ENCODE measurements at regions not wholly inside any gene's neighbourhood (a gene's known extent, or its start where the extent isn't known, plus 50 kb on each side); places are given as distances from the start of the nearest gene placed in this dataset.

- Histone ChIP-seq H3K9ac (ENCODE audit: low read depth, low read length) (no peak overlapping the region), H3K36me3 (ENCODE audit: insufficient read depth, low read length) (no peaks in the 10 kb centered on the region), H3K4me3 (ENCODE audit: low read length) (no peak overlapping the region), H3K27me3 (ENCODE audit: control insufficient read depth, insufficient read depth, low read length) (no peaks in the 10 kb centered on the region), H3K4me1 (ENCODE audit: control insufficient read depth, insufficient read depth, low read length) (no peaks in the 10 kb centered on the region), H3K4me2 (ENCODE audit: low read length) (no peak overlapping the region), H3K9me3 (replicated peaks; ENCODE audit: low read length) (no peaks in the 10 kb centered on the region)
Measured at GRCh38 chr12:65585648-65586602, 238.4 kb upstream of the HMGA2 start.

GRCh38 chr12:65586796-65587195, 237.5 kb upstream of the HMGA2 start:
- no peak overlapping the region for H3K4me2 ChIP-seq (ENCODE audit: low read length)
- no peaks in the 10 kb centered on the region for H3K9me3 ChIP-seq (replicated peaks; ENCODE audit: low read length)
- H3K4me1 ChIP-seq (ENCODE audit: control insufficient read depth, insufficient read depth, low read length) = no peaks in the 10 kb centered on the region
- no peaks in the 10 kb centered on the region for H3K36me3 ChIP-seq (ENCODE audit: insufficient read depth, low read length)
- no peaks in the 10 kb centered on the region for H3K27me3 ChIP-seq (ENCODE audit: control insufficient read depth, insufficient read depth, low read length)
- no peak overlapping the region for H3K4me3 ChIP-seq (ENCODE audit: low read length)
- H3K9ac ChIP-seq (ENCODE audit: low read depth, low read length) = no peak overlapping the region

- no peaks in the 10 kb centered on the region for H3K9me3 ChIP-seq (replicated peaks; ENCODE audit: low read length)
- H3K4me2 ChIP-seq (ENCODE audit: low read length) = no peak overlapping the region
- H3K36me3 ChIP-seq (ENCODE audit: insufficient read depth, low read length) = no peaks in the 10 kb centered on the region
- H3K27me3 ChIP-seq (ENCODE audit: control insufficient read depth, insufficient read depth, low read length) = no peaks in the 10 kb centered on the region
- H3K4me3 ChIP-seq (ENCODE audit: low read length) = no peak overlapping the region
- H3K9ac ChIP-seq (ENCODE audit: low read depth, low read length) = no peak overlapping the region
- peaks cover 20% of the 10 kb centered on the region for H3K4me1 ChIP-seq (ENCODE audit: control insufficient read depth, insufficient read depth, low read length)
Measured at GRCh38 chr12:65590318-65590717, 234.0 kb upstream of the HMGA2 start.

GRCh38 chr12:65592416-65592815, 231.9 kb upstream of the HMGA2 start:
- no peaks in the 10 kb centered on the region for H3K36me3 ChIP-seq (ENCODE audit: insufficient read depth, low read length)
- no peaks in the 10 kb centered on the region for H3K27me3 ChIP-seq (ENCODE audit: control insufficient read depth, insufficient read depth, low read length)
- peaks cover 23% of the 10 kb centered on the region for H3K4me1 ChIP-seq (ENCODE audit: control insufficient read depth, insufficient read depth, low read length)
- H3K9ac ChIP-seq (ENCODE audit: low read depth, low read length) = no peak overlapping the region
- no peak overlapping the region for H3K4me3 ChIP-seq (ENCODE audit: low read length)
- no peak overlapping the region for H3K4me2 ChIP-seq (ENCODE audit: low read length)
- no peaks in the 10 kb centered on the region for H3K9me3 ChIP-seq (replicated peaks; ENCODE audit: low read length)

- H3K4me3 ChIP-seq (ENCODE audit: low read length) = no peak overlapping the region
- H3K4me1 ChIP-seq (ENCODE audit: control insufficient read depth, insufficient read depth, low read length) = peaks cover 23% of the 10 kb centered on the region
- no peaks in the 10 kb centered on the region for H3K27me3 ChIP-seq (ENCODE audit: control insufficient read depth, insufficient read depth, low read length)
- peak overlapping the region; percentile 45 for H3K9ac ChIP-seq (ENCODE audit: low read depth, low read length)
- H3K4me2 ChIP-seq (ENCODE audit: low read length) = no peak overlapping the region
- H3K36me3 ChIP-seq (ENCODE audit: insufficient read depth, low read length) = no peaks in the 10 kb centered on the region
- no peaks in the 10 kb centered on the region for H3K9me3 ChIP-seq (replicated peaks; ENCODE audit: low read length)
Measured at GRCh38 chr12:65593239-65593701, 231.0 kb upstream of the HMGA2 start.

GRCh38 chr12:65594409-65594808, 229.9 kb upstream of the HMGA2 start:
- Histone ChIP-seq H3K4me1 (ENCODE audit: control insufficient read depth, insufficient read depth, low read length) (peaks cover 23% of the 10 kb centered on the region), H3K36me3 (ENCODE audit: insufficient read depth, low read length) (no peaks in the 10 kb centered on the region), H3K4me3 (ENCODE audit: low read length) (no peak overlapping the region), H3K4me2 (ENCODE audit: low read length) (no peak overlapping the region), H3K27me3 (ENCODE audit: control insufficient read depth, insufficient read depth, low read length) (no peaks in the 10 kb centered on the region), H3K9ac (ENCODE audit: low read depth, low read length) (no peak overlapping the region), H3K9me3 (replicated peaks; ENCODE audit: low read length) (no peaks in the 10 kb centered on the region)

- no peak overlapping the region for H3K9ac ChIP-seq (ENCODE audit: low read depth, low read length)
- no peaks in the 10 kb centered on the region for H3K27me3 ChIP-seq (ENCODE audit: control insufficient read depth, insufficient read depth, low read length)
- no peak overlapping the region for H3K4me2 ChIP-seq (ENCODE audit: low read length)
- no peaks in the 10 kb centered on the region for H3K9me3 ChIP-seq (replicated peaks; ENCODE audit: low read length)
- H3K36me3 ChIP-seq (ENCODE audit: insufficient read depth, low read length) = no peaks in the 10 kb centered on the region
- peaks cover 23% of the 10 kb centered on the region for H3K4me1 ChIP-seq (ENCODE audit: control insufficient read depth, insufficient read depth, low read length)
- H3K4me3 ChIP-seq (ENCODE audit: low read length) = no peak overlapping the region
Measured at GRCh38 chr12:65595016-65595560, 229.2 kb upstream of the HMGA2 start.

GRCh38 chr12:65596514-65597091, 227.7 kb upstream of the HMGA2 start:
- Histone ChIP-seq H3K9ac (ENCODE audit: low read depth, low read length) (no peak overlapping the region), H3K4me1 (ENCODE audit: control insufficient read depth, insufficient read depth, low read length) (peaks cover 27% of the 10 kb centered on the region), H3K9me3 (replicated peaks; ENCODE audit: low read length) (no peaks in the 10 kb centered on the region), H3K4me3 (ENCODE audit: low read length) (no peak overlapping the region), H3K4me2 (ENCODE audit: low read length) (no peak overlapping the region), H3K36me3 (ENCODE audit: insufficient read depth, low read length) (no peaks in the 10 kb centered on the region), H3K27me3 (ENCODE audit: control insufficient read depth, insufficient read depth, low read length) (no peaks in the 10 kb centered on the region)

GRCh38 chr12:65597527-65597926, 226.8 kb upstream of the HMGA2 start:
- H3K4me1 ChIP-seq (ENCODE audit: control insufficient read depth, insufficient read depth, low read length) = peaks cover 35% of the 10 kb centered on the region
- H3K9ac ChIP-seq (ENCODE audit: low read depth, low read length) = no peak overlapping the region
- no peak overlapping the region for H3K4me3 ChIP-seq (ENCODE audit: low read length)
- no peaks in the 10 kb centered on the region for H3K9me3 ChIP-seq (replicated peaks; ENCODE audit: low read length)
- no peaks in the 10 kb centered on the region for H3K36me3 ChIP-seq (ENCODE audit: insufficient read depth, low read length)
- H3K4me2 ChIP-seq (ENCODE audit: low read length) = no peak overlapping the region
- no peaks in the 10 kb centered on the region for H3K27me3 ChIP-seq (ENCODE audit: control insufficient read depth, insufficient read depth, low read length)

- Histone ChIP-seq H3K36me3 (ENCODE audit: insufficient read depth, low read length) (no peaks in the 10 kb centered on the region), H3K27me3 (ENCODE audit: control insufficient read depth, insufficient read depth, low read length) (no peaks in the 10 kb centered on the region), H3K4me1 (ENCODE audit: control insufficient read depth, insufficient read depth, low read length) (peaks cover 25% of the 10 kb centered on the region), H3K9me3 (replicated peaks; ENCODE audit: low read length) (no peaks in the 10 kb centered on the region), H3K9ac (ENCODE audit: low read depth, low read length) (no peak overlapping the region), H3K4me3 (ENCODE audit: low read length) (no peak overlapping the region), H3K4me2 (ENCODE audit: low read length) (no peak overlapping the region)
Measured at GRCh38 chr12:65598688-65599087, 225.6 kb upstream of the HMGA2 start.

GRCh38 chr12:65602253-65602609, 222.1 kb upstream of the HMGA2 start:
- Histone ChIP-seq H3K4me3 (ENCODE audit: low read length) (peak overlapping the region; percentile 48), H3K4me1 (ENCODE audit: control insufficient read depth, insufficient read depth, low read length) (peaks cover 44% of the 10 kb centered on the region), H3K27me3 (ENCODE audit: control insufficient read depth, insufficient read depth, low read length) (no peaks in the 10 kb centered on the region), H3K9ac (ENCODE audit: low read depth, low read length) (peak overlapping the region; percentile 96), H3K4me2 (ENCODE audit: low read length) (peak overlapping the region; percentile 71), H3K9me3 (replicated peaks; ENCODE audit: low read length) (no peaks in the 10 kb centered on the region), H3K36me3 (ENCODE audit: insufficient read depth, low read length) (peaks cover 11% of the 10 kb centered on the region)
